Smooth muscle cell (in vitro differentiated cells): ENCODE measurements at regions not wholly inside any gene's neighbourhood (a gene's known extent, or its start where the extent isn't known, plus 50 kb on each side); places are given as distances from the start of the nearest gene placed in this dataset.

Experiments
- DNase-seq: peaks from one replicate; lab custom pipeline; 2025; ENCODE audit not compliant: unreplicated experiment; lab: John Stamatoyannopoulos, UW
- H2AFZ ChIP-seq: fragments of 200-600 bp; sonication (generic); 2 replicates; pipeline ENCODE4 v1.6.0; 2016; ENCODE audit warnings: antibody characterized with exemption, low read depth, mild to moderate bottlenecking
- H3F3A ChIP-seq: fragments of 200-600 bp; sonication (generic); 2 replicates; pipeline ENCODE4 v1.6.0; 2017; ENCODE audit warnings: antibody characterized with exemption, low read depth
- H3K27ac ChIP-seq: fragments of 200-600 bp; sonication (generic); 2 replicates; pipeline ENCODE4 v1.5.1; 2016; ENCODE audit warnings: low read depth, mild to moderate bottlenecking
- H3K27me3 ChIP-seq: fragments of 200-600 bp; sonication (generic); 2 replicates; pipeline ENCODE4 v1.6.1; 2016; ENCODE audit warnings: low read depth, mild to moderate bottlenecking
- H3K36me3 ChIP-seq: fragments of 200-600 bp; sonication (generic); 2 replicates; pipeline ENCODE4 v1.5.1; 2016; ENCODE audit warnings: low read depth
- H3K4me1 ChIP-seq: fragments of 200-600 bp; sonication (generic); 2 replicates; pipeline ENCODE4 v1.5.1; 2016; ENCODE audit warnings: low read depth
- H3K4me2 ChIP-seq: fragments of 200-600 bp; sonication (generic); 2 replicates; pipeline ENCODE4 v1.6.0; 2016; ENCODE audit warnings: mild to moderate bottlenecking
- H3K4me3 ChIP-seq: fragments of 200-600 bp; sonication (generic); 2 replicates; pipeline ENCODE4 v1.5.1; 2016; ENCODE audit warnings: mild to moderate bottlenecking
- H3K79me2 ChIP-seq: fragments of 200-600 bp; sonication (generic); 2 replicates; pipeline ENCODE4 v1.6.0; 2016; ENCODE audit warnings: low read depth, mild to moderate bottlenecking
- H3K9ac ChIP-seq: fragments of 200-600 bp; sonication (generic); 2 replicates; pipeline ENCODE4 v1.6.0; 2016; ENCODE audit warnings: low read depth
- H3K9me3 ChIP-seq: fragments of 200-600 bp; sonication (generic); replicated peaks from 2 replicates; pipeline ENCODE4 v1.5.1; 2016; ENCODE audit warnings: low read depth
- H4K20me1 ChIP-seq: fragments of 200-600 bp; sonication (generic); 2 replicates; pipeline ENCODE4 v1.6.0; 2016; ENCODE audit warnings: low read depth
- CTCF ChIP-seq: fragments of 200-600 bp; sonication (generic); IDR thresholded peaks from 2 replicates; pipeline ENCODE4 v1.5.1; 2017; ENCODE audit warnings: borderline replicate concordance, mild to moderate bottlenecking, antibody characterized with exemption; ENCODE audit not compliant: insufficient read depth, poor library complexity, severe bottlenecking
- WGBS: methylation state at CpG from one replicate; pipeline ENCODE4 v1.1.7; 2016; ENCODE audit warnings: low lambda C conversion rate; 5-methylcytosine and 5-hydroxymethylcytosine counted together

- Histone ChIP-seq H3K79me2 (no peaks in the 10 kb centered on the region), H3K27me3 (no peaks in the 10 kb centered on the region), H3K9me3 (no peaks in the 10 kb centered on the region), H3K27ac (no peak overlapping the region), H2AFZ (no peak overlapping the region), H3K4me2 (no peak overlapping the region), H3F3A (peaks cover 5% of the 10 kb centered on the region), H4K20me1 (no peaks in the 10 kb centered on the region), H3K9ac (no peak overlapping the region), H3K36me3 (no peaks in the 10 kb centered on the region), H3K4me3 (no peak overlapping the region), H3K4me1 (no peaks in the 10 kb centered on the region)
- no peak for TF ChIP-seq CTCF
- 86% methylated on average over 10 of the region's 10 CpGs for WGBS
- no peak for DNase-seq
Measured at GRCh38 chr2:234292205-234292961, 204.5 kb downstream of the ARL4C start.

- no peaks in the 10 kb centered on the region for H3K4me1 ChIP-seq
- no peak overlapping the region for H3K9ac ChIP-seq
- no peak overlapping the region for H3K4me3 ChIP-seq
- peaks cover 5% of the 10 kb centered on the region for H3F3A ChIP-seq
- H4K20me1 ChIP-seq: no peaks in the 10 kb centered on the region
- no peak overlapping the region for H2AFZ ChIP-seq
- H3K79me2 ChIP-seq: no peaks in the 10 kb centered on the region
- no peak overlapping the region for H3K4me2 ChIP-seq
- no peak for TF ChIP-seq CTCF
- 80% methylated on average over 5 of the region's 5 CpGs for WGBS
- H3K9me3 ChIP-seq: no peaks in the 10 kb centered on the region
- H3K36me3 ChIP-seq: no peaks in the 10 kb centered on the region
- no peak overlapping the region for H3K27ac ChIP-seq
- H3K27me3 ChIP-seq: no peaks in the 10 kb centered on the region
- no peak for DNase-seq
Measured at GRCh38 chr2:234291765-234292204, 205.1 kb downstream of the ARL4C start.

DNA sequence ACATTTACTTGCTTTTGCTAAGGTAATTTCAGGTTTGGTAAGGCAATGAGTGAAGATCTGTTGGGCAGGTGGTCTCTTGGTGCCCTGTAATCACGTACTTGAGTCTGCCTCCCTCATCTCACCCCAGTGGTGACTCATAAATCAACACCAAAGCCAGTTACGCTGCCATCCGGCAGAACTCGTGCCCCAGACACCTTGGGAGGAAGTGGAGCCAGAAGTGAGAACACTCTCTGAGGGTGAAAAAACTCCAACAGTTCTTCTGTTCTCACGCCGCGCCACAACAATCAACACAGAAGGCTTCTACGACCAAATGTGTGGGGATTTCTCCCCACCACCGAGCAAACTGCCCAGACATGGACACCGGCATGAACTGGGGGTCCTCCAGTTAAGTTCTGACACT lies 206.2 kb downstream of the ARL4C start:
- Histone ChIP-seq H3K4me1 (peaks cover 4% of the 10 kb centered on the region), H3K27me3 (no peaks in the 10 kb centered on the region), H3F3A (peaks cover 5% of the 10 kb centered on the region), H3K4me3 (no peak overlapping the region), H4K20me1 (no peaks in the 10 kb centered on the region), H3K9ac (no peak overlapping the region), H3K36me3 (no peaks in the 10 kb centered on the region), H3K27ac (no peak overlapping the region), H3K79me2 (no peaks in the 10 kb centered on the region), H2AFZ (no peak overlapping the region), H3K4me2 (no peak overlapping the region), H3K9me3 (no peaks in the 10 kb centered on the region)
- no peak for DNase-seq
- no peak for TF ChIP-seq CTCF
- WGBS: 66% methylated on average over 10 of the region's 10 CpGs
